ENCODE measurements at regions not wholly inside any gene's neighbourhood (a gene's known extent, or its start where the extent isn't known, plus 50 kb on each side); places are given as distances from the start of the nearest gene placed in this dataset.

DNA sequence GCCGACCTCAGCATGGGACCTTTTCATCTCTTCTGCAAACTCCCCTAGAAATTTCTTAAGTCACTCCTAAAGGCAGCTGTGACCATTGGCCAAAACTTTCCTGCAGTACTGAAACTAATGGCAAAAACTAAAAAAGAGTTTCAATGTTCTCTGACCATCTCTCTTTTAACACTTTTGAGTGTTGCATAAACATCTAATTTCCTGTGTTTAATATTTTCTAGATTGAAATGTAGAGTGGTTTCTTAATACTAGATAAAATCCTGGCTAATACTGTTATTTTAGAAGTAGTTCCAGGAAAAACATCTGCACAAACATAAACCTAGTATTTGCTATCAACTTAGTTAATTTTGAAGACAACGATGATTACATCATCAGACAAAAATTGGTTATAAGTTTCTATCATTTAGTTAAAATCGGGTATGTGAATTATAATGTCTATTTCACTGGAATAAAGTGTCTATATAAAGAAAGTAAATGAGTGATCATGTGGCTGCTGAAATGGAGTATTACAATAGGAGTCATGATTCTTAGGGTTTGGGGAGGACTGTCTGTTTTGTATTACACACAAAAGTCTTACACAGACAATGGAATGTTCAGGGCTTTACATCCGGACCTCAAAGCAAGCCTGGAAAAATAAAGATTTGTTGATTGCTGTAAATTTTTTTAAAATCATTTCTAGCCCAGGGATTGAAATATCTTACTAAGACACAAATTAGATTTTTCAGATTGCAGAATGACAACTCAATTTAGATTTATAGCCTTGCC is 1323.4 kb downstream of the C4orf33 start:
- no peak for TF ChIP-seq POLR2A (IDR thresholded peaks at IDR 0.05)
- TF ChIP-seq, protein P1, sequence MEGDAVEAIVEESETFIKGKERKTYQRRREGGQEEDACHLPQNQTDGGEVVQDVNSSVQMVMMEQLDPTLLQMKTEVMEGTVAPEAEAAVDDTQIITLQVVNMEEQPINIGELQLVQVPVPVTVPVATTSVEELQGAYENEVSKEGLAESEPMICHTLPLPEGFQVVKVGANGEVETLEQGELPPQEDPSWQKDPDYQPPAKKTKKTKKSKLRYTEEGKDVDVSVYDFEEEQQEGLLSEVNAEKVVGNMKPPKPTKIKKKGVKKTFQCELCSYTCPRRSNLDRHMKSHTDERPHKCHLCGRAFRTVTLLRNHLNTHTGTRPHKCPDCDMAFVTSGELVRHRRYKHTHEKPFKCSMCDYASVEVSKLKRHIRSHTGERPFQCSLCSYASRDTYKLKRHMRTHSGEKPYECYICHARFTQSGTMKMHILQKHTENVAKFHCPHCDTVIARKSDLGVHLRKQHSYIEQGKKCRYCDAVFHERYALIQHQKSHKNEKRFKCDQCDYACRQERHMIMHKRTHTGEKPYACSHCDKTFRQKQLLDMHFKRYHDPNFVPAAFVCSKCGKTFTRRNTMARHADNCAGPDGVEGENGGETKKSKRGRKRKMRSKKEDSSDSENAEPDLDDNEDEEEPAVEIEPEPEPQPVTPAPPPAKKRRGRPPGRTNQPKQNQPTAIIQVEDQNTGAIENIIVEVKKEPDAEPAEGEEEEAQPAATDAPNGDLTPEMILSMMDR (IDR thresholded peaks at IDR 0.05): no peak
